Cardiac fibroblast (primary cell): ENCODE measurements at regions not wholly inside any gene's neighbourhood (a gene's known extent, or its start where the extent isn't known, plus 50 kb on each side); places are given as distances from the start of the nearest gene placed in this dataset.

Source experiments
- DNase-seq, 2 donors: peaks; one replicate each; pipeline versions ENCODE4 v3.0.0 to v3.0.0-alpha.2; 2010; ENCODE audit warnings: low read depth in 2 of 2
- H3K4me3 ChIP-seq, 2 donors: replicated peaks in 1 of 2; 1 replicate in 1 of 2; 2 replicates in 1 of 2; pipeline ENCODE4 v1.5.1; 2011; ENCODE audit warnings: low read depth in 2 of 2, low read length in 2 of 2, mild to moderate bottlenecking in 2 of 2, moderate library complexity in 1 of 2
- TF ChIP-seq, protein P1 (sequence below): IDR thresholded peaks from one replicate; pipeline ENCODE4 v1.5.1; 2011; ENCODE audit warnings: low read depth, mild to moderate bottlenecking, low read length, inconsistent platforms

DNA sequence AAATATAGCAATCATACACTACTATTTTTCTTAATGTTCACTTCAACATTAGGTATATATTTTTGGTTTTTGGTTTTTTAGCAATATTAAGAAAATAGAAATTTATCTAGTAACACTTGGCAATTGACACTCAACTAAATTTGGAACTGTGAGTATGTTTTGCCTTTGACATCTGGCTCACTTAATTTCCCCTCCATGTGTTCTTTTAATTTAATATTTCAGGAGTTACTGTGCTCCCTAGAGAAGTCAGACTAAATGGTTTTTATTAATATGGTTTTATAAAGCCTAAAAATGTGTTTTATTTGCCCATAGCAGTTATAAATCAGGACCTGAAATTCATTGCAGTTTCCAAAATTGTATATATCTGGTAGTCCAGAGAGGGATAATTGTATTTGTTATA lies 175.3 kb upstream of the AVPR1A start:
- DNase-seq = no peak
- TF ChIP-seq, protein P1, sequence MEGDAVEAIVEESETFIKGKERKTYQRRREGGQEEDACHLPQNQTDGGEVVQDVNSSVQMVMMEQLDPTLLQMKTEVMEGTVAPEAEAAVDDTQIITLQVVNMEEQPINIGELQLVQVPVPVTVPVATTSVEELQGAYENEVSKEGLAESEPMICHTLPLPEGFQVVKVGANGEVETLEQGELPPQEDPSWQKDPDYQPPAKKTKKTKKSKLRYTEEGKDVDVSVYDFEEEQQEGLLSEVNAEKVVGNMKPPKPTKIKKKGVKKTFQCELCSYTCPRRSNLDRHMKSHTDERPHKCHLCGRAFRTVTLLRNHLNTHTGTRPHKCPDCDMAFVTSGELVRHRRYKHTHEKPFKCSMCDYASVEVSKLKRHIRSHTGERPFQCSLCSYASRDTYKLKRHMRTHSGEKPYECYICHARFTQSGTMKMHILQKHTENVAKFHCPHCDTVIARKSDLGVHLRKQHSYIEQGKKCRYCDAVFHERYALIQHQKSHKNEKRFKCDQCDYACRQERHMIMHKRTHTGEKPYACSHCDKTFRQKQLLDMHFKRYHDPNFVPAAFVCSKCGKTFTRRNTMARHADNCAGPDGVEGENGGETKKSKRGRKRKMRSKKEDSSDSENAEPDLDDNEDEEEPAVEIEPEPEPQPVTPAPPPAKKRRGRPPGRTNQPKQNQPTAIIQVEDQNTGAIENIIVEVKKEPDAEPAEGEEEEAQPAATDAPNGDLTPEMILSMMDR = no peak
- no peak overlapping the region for H3K4me3 ChIP-seq

DNA sequence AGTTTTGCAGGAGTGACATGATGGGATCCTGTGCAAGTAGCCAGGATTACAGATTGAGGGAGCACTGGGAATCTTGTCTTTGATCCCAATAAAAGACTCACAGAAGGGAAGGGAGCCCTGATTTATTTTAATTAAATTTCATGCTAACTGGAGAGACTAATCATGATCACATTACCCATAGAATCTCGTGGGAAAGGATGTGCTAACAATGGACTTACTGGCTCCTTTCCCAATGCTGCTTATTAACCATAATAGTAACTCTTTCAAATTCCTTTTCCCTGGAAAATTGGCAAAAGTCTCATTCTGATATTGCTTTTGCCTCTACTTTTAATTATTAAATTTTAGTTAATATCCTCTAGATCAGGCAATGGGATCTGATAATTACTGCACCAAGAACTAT lies 174.8 kb upstream of the AVPR1A start:
- TF ChIP-seq, protein P1 = no peak
- no peak for DNase-seq
- H3K4me3 ChIP-seq = no peak overlapping the region

DNA sequence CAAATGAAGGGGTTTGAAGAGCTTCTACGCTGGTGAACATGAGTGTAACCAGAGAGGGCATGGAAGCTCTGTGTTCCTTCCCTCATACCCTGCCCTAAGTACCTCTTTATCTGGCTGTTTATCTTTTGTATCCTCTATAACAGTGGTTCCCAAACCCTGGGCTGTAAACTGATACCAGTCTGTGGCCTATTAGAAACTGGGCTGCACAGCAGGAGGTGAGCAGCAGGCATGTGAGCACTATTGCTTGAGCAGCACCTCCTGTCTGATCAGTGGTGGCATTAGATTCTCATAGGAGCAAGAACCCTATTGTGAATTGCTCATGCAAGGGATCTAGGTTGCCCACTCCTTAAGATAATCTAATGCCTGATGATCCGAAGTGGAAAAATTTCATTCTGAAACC lies 172.9 kb upstream of the AVPR1A start:
- H3K4me3 ChIP-seq = no peak overlapping the region
- TF ChIP-seq, protein P1 = no peak
- DNase-seq = no peak

DNA sequence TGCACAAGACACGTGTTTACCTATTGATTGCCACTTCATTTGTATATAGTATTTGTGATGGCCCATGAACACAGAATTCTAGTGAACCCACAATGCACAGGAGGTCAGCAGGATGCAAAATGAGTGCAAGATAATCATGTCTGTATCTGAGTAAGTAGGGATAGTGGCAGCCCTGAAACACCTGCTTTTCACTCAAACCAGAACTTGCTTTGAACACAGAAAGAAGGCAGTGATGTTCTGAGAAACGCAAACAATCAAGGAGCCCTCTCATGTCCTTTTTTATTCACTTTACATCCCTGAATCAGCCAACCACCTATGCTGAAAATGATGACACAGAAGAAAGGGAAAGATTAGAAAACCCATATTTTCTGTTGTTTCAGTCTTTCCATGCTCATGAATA lies 170.4 kb upstream of the AVPR1A start:
- no peak overlapping the region for H3K4me3 ChIP-seq
- TF ChIP-seq, protein P1 = no peak
- DNase-seq = no peak

DNA sequence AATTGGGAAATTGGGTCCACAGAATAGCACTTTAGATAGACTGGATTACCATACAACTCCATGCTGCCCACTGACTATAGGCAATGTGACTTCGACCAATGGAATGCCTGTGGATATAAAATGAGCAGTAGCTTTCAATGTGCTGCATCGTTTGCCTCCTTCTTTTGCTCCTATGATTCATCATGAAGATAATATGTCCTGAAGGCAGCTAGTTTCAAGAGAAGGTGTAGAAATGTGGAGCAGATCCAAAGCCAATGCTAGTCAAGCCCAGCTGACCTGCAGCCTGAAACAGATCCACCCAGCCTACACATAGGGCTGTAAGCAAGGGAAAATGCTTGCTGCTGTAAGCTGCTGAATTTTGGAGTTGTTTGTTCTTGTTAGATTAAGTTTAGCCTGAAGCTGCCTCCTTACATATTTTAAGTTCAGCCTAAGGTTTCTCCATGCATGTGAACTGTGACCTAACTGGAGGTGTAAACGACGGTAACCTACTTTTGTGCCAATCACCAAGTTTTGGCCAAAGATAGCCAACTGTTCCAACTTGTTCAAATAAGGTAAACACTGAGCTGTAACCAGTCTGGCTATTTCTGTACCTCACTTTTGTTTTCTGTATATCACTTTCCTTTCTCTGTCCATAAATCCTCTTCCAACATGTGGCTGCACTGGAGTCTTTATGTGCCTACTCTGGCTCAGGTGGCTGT lies 169.1 kb upstream of the AVPR1A start:
- TF ChIP-seq, protein P1 = no peak
- DNase-seq = peak in 1 of 2 donors; percentile 16

DNA sequence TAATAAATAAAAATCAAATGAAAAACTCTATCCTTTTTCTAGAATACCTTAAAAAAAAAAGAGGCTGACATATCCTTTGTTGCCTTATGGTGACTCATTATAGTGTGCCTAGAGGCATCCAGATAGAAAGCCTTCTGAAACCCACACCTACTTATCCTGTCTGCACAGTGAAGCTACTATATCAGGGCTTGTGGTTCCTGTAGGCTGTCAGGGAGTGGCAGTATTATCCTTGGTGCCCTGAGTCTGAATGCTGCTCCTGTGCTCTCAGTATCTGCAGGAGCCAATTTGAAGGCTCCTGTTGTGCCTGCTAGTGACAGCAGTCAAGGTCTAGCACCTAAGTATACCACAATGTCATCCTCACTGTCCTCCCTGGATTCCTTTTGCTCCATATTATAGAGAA lies 168.4 kb upstream of the AVPR1A start:
- peak in 1 of 2 donors; percentile 18 for DNase-seq
- H3K4me3 ChIP-seq = no peak overlapping the region
- TF ChIP-seq, protein P1 = no peak

More for the DNA sequence above, 169.1 kb upstream of the AVPR1A start:
- H3K4me3 ChIP-seq = no peak overlapping the region

DNA sequence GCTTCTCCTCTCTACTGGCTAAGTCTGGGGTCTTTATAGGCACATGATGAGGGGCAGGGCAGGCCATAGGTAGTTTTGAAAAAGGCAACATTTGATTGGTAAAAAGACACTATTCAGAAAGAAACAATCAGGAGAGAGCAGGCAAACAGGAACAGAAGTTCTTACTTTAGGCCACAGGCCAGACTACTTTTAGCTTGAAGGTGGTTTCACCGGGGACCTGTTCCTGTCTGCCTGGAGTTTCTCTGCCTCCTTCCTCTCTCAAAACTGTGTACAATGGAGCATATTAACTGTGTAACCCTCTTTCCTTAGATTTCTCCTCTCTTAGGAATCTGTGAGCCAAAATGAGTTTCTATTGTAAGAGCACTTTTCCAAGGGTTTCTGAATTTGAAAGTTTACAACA lies 167.9 kb upstream of the AVPR1A start:
- no peak overlapping the region for H3K4me3 ChIP-seq
- TF ChIP-seq, protein P1 = no peak
- DNase-seq = no peak
